ENCODE measurements at regions not wholly inside any gene's neighbourhood (a gene's known extent, or its start where the extent isn't known, plus 50 kb on each side); places are given as distances from the start of the nearest gene placed in this dataset.
"Not testable (repeated sequence)": the region's sequence is repeated elsewhere in the genome, so short reads cannot be mapped to it uniquely, and the experiment has no call there.

DNA sequence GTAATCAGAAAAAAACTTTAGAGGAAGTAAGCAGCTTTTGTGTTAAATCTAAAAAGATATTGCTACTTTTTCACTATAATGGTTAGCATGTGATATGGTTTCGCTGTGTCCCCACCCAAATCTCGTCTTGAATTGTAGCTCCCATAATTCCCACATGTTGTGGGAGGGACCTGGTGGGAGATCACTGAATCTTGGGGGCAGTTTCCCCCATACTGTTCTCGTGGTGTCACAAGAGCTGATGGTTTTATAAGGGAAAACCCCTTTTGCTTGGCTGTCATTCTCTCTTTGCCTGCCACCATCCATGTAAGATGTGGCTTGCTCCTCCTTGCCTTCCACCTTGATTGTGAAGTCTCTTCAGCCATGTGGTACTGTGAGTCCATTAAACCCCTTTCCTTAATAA, 117.1 kb downstream of the KCNJ2 start:
- peak in 1 of 2 donors; percentile 33 for DNase-seq

- peak in 1 of 2 donors; percentile 64 for DNase-seq
Observed at GRCh38 chr17:70288540-70289290, 119.4 kb downstream of the KCNJ2 start.

GRCh38 chr17:70290770-70291169, 121.4 kb downstream of the KCNJ2 start:
- no peak for DNase-seq

GRCh38 chr17:70292366-70292765, 123.0 kb downstream of the KCNJ2 start:
- no peak for DNase-seq

DNA sequence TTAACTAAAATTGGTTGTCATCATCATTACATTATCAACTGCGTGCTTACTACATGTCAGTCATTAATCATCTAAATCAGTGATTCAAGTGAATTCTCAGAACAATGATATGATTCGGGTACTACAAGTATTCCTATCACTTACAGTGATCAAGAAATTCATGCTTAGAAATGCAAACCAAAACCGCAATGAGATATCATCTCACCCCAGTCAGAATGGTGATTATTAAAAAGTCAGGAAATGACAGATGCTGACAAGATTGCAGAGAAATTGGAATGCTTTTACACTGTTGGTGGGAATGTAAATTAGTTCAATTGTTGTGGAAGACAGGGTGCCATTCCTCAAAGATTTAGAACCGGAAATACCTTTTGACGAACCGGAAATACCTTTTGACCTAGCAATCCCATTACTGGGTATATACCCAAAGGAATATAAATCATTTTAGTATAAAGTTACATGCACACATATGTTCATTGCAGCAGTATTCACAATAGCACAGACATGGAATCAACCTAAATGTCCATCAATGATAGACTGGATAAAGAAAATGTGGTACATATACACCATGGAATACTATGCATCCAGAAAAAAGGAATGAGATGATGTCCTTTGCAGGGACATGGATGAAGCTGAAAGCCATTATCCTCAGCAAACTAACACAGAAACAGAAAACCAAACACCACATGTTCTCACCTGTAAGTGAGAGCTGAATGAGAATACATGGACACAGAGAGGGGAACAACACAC, 124.4 kb downstream of the KCNJ2 start:
- DNase-seq = not testable (repeated sequence)

- peak in 1 of 2 donors; percentile 1 for DNase-seq
Observed at GRCh38 chr17:70295329-70295728, 126.0 kb downstream of the KCNJ2 start.

DNA sequence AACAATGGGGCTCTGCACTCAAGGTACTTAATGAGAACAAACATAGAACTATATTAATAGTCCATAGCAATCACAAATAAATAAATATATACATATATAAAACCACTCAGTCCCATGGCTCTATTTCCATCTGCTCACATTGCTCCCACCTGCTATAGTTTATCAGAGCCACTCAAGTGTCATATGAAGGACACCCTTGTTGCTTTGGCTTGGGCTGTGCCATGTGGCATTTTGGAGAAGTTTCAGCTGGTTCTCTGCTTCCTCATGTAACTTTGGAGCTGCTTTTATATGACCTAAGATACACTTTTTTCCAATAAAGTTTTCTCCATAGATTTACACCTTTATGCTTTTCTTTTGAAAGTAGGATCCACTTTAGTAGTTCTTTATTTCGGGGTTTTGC, 126.4 kb downstream of the KCNJ2 start:
- DNase-seq = peak in 1 of 2 donors; percentile 13

DNA sequence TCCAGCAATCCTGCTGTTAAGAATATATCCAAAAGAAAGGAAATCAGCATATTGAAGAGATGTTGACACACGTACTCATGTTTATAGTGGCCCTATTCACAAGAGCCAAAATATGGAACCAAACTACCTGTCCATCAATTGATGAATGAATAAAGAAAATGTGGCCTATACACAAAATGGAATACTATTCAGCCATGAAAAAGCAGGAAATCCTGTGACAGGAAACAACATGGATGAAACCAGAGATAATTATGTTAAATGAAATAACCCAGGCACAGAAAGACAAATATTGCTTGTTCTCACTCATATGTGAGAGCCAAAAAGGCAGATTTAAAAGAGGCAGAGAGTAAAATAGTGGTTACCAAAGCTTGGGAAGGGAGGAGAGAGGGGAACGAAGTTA, 127.1 kb downstream of the KCNJ2 start:
- no peak for DNase-seq

- no peak for DNase-seq
Observed at GRCh38 chr17:70297397-70297796, 128.1 kb downstream of the KCNJ2 start.

- DNase-seq = peak in 1 of 2 donors; percentile 19
Observed at GRCh38 chr17:70298929-70299531, 129.7 kb downstream of the KCNJ2 start.

- DNase-seq = no peak
Observed at GRCh38 chr17:70307430-70308225, 138.3 kb downstream of the KCNJ2 start.

DNA sequence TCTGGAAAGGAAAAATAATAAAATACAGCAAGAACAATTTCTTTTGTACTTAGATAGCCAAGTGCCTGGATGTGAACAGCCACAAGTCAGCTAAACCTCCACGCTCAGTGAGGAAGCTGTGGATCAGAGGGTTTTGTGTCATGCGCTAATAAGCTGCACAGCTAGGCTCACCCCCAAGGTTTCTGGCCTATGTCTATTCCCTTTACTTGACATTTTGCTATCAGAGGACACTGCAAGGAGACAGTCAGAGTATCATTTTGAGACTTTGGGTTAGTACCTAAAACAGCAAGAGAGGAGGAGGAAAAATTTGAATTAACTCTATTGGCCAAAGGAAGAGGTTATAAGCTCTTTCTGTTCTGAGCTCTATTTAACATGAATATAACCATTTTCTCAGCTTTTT, 139.3 kb downstream of the KCNJ2 start:
- no peak for DNase-seq

GRCh38 chr17:70310221-70310672, 140.9 kb downstream of the KCNJ2 start:
- no peak for DNase-seq

GRCh38 chr17:70313086-70313852, 143.9 kb downstream of the KCNJ2 start:
- DNase-seq = no peak

DNA sequence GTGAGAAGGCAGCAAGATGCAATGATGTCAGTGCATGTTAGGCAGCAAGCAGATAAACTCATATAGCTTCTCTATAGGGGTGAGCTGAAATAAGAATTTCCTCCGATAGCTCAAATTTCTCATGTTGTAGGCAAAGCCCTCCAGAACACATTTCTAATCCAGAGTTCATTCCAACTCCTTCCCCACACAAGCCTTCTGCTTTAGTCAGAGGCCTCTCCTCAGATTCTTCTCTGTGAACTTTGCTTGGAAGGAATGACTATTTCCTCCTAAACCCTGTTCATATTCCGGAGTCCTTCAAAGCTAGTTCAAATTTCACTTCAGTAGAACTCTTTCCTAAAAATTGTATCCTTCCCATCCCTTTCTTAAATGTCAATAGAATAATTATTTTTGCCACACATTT, 144.8 kb downstream of the KCNJ2 start:
- no peak for DNase-seq

GRCh38 chr17:70314506-70314905, 145.2 kb downstream of the KCNJ2 start:
- no peak for DNase-seq

- DNase-seq = no peak
Observed at GRCh38 chr17:70317421-70317820, 148.1 kb downstream of the KCNJ2 start.

GRCh38 chr17:70318051-70318450, 148.7 kb downstream of the KCNJ2 start:
- no peak for DNase-seq

GRCh38 chr17:70319516-70319915, 150.2 kb downstream of the KCNJ2 start:
- no peak for DNase-seq

DNA sequence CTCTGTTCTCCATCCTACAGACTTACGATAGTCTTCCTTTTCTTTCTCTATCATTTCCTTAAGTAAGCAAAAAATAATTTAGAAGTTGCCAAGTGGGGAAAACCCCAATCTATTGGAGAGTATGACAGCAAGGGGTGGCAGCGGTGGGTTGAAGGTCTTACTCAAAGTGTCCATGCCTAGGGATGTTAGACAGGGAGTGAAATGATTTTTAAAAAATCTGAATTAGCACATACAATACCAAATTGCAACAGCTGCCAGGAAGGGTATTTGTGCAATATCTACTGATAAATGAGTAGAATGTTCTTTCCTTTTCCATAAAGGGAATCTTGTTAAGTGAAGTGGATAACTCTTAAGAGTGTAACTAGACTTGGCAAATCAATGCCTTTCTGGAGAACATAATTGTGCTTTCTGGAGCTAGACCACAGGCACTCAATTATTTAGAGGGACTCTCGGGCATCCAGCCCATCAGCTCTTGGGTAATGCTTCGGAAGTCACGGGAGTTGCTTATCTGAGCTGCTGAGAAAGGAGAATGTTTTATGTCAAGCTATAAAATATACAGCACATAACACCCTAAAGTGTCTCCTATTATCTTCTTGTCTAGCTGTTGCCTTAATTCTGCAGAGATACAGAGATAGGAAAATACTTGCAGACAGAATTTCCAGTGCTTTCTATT, 151.5 kb downstream of the KCNJ2 start:
- DNase-seq = no peak

GRCh38 chr17:70321352-70321751, 152.0 kb downstream of the KCNJ2 start:
- DNase-seq = no peak

DNA sequence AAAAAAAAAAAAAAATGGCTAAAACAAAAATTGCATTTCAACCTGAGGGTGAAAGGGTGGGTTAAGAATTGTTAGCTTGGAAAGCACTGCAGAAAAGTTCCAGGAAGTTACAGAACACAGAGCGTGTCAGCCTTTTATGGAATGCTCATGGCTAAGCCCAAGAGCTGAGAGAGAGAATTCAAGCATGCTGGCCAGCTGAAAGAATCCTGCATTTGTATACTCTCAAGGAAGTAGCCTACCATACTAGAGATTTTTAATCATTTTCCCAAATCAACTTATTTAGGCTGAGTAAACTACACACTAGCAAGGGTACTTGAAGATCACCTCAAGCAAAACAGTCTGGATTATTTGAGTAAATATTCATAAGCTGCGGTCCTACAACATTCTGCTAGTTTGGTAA, 153.9 kb downstream of the KCNJ2 start:
- DNase-seq = no peak

Measured in CD4-positive, alpha-beta T cell treated with Interleukin-4 for 1 hour (primary cell).